SK-N-SH treated with all-trans-retinoic acid at 6 μM for 48 hours (cell line): ENCODE measurements at regions not wholly inside any gene's neighbourhood (a gene's known extent, or its start where the extent isn't known, plus 50 kb on each side); places are given as distances from the start of the nearest gene placed in this dataset.
"Not testable (repeated sequence)": the region's sequence is repeated elsewhere in the genome, so short reads cannot be mapped to it uniquely, and the experiment has no call there.

Source experiments
- ATAC-seq: fragments of 200-7000 bp; cut with Tn5 transposase; 3 replicates; pipeline ENCODE4 v1.9.1; 2020; ENCODE audit warnings: mild to moderate bottlenecking, moderate library complexity
- ARNTL ChIP-seq: fragments of 450-650 bp; formaldehyde crosslinking; IDR thresholded peaks from 2 replicates; pipeline ENCODE4 v1.5.0; 2020; ENCODE audit warnings: low read depth, mild to moderate bottlenecking, moderate library complexity, borderline replicate concordance
- CSDC2 ChIP-seq: fragments of 250-450 bp; sonication (Bioruptor Pico); IDR thresholded peaks from 2 replicates; pipeline ENCODE4 v1.5.0; 2020; ENCODE audit warnings: mild to moderate bottlenecking, moderate library complexity
- ESRRG ChIP-seq: fragments of 250-450 bp; sonication (Bioruptor Pico); IDR thresholded peaks from 2 replicates; pipeline ENCODE4 v1.6.1; 2021; ENCODE audit warnings: mild to moderate bottlenecking
- ISL1 ChIP-seq: fragments of 250-450 bp; sonication (Bioruptor Pico); IDR thresholded peaks from 2 replicates; pipeline ENCODE4 v2.1.2; 2022; ENCODE audit warnings: mild to moderate bottlenecking, moderate library complexity
- PPARA ChIP-seq: fragments of 250-450 bp; sonication (Bioruptor Pico); IDR thresholded peaks from 2 replicates; pipeline ENCODE4 v1.5.0; 2020; ENCODE audit warnings: mild to moderate bottlenecking, borderline replicate concordance
- RARB ChIP-seq: fragments of 250-450 bp; sonication (Bioruptor Pico); IDR thresholded peaks from 2 replicates; pipeline ENCODE4 v1.8.0; 2021; ENCODE audit warnings: mild to moderate bottlenecking, moderate library complexity
- SNAI2 ChIP-seq: fragments of 250-450 bp; sonication (Bioruptor Pico); IDR thresholded peaks from 2 replicates; pipeline ENCODE4 v1.5.0; 2020; ENCODE audit warnings: mild to moderate bottlenecking, moderate library complexity
- TCF4 ChIP-seq: fragments of 250-450 bp; sonication (Bioruptor Pico); IDR thresholded peaks from 2 replicates; pipeline ENCODE4 v1.8.0; 2021; ENCODE audit warnings: mild to moderate bottlenecking, moderate library complexity, borderline replicate concordance
- TOX ChIP-seq: fragments of 250-450 bp; sonication (Bioruptor Pico); IDR thresholded peaks from 2 replicates; pipeline ENCODE4 v1.8.0; 2021; ENCODE audit warnings: mild to moderate bottlenecking, moderate library complexity, borderline replicate concordance
- ZFP3 ChIP-seq: fragments of 250-450 bp; sonication (Bioruptor Pico); IDR thresholded peaks from 2 replicates; pipeline ENCODE4 v1.5.0; 2020; ENCODE audit warnings: mild to moderate bottlenecking, moderate library complexity
- ZFP30 ChIP-seq: fragments of 450-650 bp; formaldehyde crosslinking; IDR thresholded peaks from 2 replicates; pipeline ENCODE4 v1.5.0; 2022; ENCODE audit warnings: mild to moderate bottlenecking, moderate library complexity
- ZNF565 ChIP-seq: fragments of 450-650 bp; formaldehyde crosslinking; conservative IDR thresholded peaks from 2 replicates; pipeline ENCODE4 v1.5.0; 2020; ENCODE audit warnings: low read depth, mild to moderate bottlenecking, moderate library complexity
- ZNF70 ChIP-seq: fragments of 450-650 bp; formaldehyde crosslinking; IDR thresholded peaks from 2 replicates; pipeline ENCODE4 v1.5.0; 2020; ENCODE audit warnings: mild to moderate bottlenecking, moderate library complexity
- ZNF8 ChIP-seq: fragments of 450-650 bp; formaldehyde crosslinking; IDR thresholded peaks from 2 replicates; pipeline ENCODE4 v1.5.0; 2020; ENCODE audit warnings: mild to moderate bottlenecking, moderate library complexity
- TF ChIP-seq, protein P1 (sequence below): fragments of 250-450 bp; sonication (Bioruptor Pico); IDR thresholded peaks from 2 replicates; pipeline ENCODE4 v1.5.1; 2020; ENCODE audit warnings: low read depth, mild to moderate bottlenecking, moderate library complexity
- TF ChIP-seq, protein P2 (sequence below): fragments of 250-450 bp; sonication (Bioruptor Pico); IDR thresholded peaks from 2 replicates; pipeline ENCODE4 v1.5.1; 2021; ENCODE audit warnings: mild to moderate bottlenecking, moderate library complexity
- TF ChIP-seq, protein P3 (sequence below): fragments of 250-450 bp; sonication (Bioruptor Pico); IDR thresholded peaks from 2 replicates; pipeline ENCODE4 v1.8.0; 2021; ENCODE audit warnings: low read depth, mild to moderate bottlenecking, moderate library complexity, borderline replicate concordance
- TF ChIP-seq, protein P4 (sequence below): fragments of 250-450 bp; sonication (Bioruptor Pico); IDR thresholded peaks from 2 replicates; pipeline ENCODE4 v1.8.0; 2020; ENCODE audit warnings: mild to moderate bottlenecking, moderate library complexity, borderline replicate concordance
- TF ChIP-seq, protein P5 (sequence below): fragments of 250-450 bp; sonication (Bioruptor Pico); IDR thresholded peaks from 2 replicates; pipeline ENCODE4 v1.5.0; 2020; ENCODE audit warnings: mild to moderate bottlenecking, moderate library complexity

DNA sequence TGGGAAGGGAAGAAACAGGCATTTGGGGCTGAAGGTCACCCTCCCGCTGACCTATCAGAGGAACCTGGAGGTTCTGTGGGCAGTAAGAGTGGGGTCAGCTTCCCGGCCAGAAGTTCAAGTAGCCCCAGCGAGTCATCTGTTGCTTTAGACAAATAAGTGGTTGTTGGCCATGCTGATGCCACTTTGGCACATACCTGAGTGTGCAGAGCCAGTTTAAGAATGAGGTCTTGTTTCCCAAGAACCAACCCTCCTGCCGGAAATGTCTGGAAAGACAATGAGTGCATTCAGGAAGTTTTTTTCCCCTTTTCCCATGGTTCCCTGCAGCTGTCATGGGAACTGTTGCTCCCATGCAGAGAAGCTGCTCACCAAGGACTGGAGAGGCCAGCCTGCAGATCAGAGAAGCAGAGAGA, 166.7 kb downstream of the ZNF621 start:
- TF ChIP-seq ZNF565 (CRISPR knock-in tag) (no peak), ISL1 (CRISPR knock-in tag) (no peak), ZFP30 (CRISPR knock-in tag) (no peak), SNAI2 (CRISPR knock-in tag) (no peak)
- TF ChIP-seq, protein P1, sequence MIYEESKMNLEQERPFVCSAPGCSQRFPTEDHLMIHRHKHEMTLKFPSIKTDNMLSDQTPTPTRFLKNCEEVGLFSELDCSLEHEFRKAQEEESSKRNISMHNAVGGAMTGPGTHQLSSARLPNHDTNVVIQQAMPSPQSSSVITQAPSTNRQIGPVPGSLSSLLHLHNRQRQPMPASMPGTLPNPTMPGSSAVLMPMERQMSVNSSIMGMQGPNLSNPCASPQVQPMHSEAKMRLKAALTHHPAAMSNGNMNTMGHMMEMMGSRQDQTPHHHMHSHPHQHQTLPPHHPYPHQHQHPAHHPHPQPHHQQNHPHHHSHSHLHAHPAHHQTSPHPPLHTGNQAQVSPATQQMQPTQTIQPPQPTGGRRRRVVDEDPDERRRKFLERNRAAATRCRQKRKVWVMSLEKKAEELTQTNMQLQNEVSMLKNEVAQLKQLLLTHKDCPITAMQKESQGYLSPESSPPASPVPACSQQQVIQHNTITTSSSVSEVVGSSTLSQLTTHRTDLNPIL (CRISPR knock-in tag): no peak
- ATAC-seq: no peak

DNA sequence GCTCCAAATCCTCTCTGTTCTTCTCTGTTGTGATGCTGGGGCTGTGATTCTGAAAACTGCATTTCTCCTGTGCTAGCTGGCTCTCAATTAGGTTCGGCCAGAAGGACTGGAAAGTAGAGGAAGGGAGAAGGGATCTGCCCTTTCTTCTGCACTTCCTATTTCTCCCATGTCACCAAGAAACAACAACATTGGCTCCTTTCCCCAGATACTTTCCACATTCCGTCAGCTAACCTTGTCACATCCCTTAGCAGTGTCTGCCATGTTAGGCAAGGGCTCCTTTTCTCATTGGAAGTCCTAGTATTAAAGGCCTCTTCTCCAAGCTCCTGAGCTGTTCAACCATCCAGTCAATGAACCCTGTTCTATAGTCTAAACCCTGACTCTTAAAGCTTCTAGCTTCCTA, 171.1 kb downstream of the ZNF621 start:
- ATAC-seq: no peak
- TF ChIP-seq PPARA (CRISPR knock-in tag) (no peak), ZFP3 (no peak), CSDC2 (no peak)

DNA sequence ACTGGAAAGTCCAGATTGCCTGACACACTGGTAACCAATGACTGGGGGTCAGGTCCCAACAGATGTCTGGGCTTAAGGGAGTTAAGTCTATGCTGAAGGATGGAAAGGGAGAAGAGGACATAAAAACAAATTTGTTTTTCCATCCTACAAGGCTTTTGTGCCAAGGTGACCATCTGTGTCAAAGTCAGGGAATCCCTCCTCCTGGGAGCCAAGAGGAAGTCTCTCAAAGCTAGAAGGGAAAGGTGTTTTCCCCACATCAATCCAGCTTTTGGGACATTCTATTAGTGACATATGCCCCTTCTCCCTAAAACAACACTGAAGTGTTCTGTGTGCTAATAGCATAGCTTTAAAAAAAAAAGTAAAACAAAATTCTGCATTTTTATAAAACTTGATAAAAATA, 173.9 kb downstream of the ZNF621 start:
- not testable (repeated sequence) for ATAC-seq

DNA sequence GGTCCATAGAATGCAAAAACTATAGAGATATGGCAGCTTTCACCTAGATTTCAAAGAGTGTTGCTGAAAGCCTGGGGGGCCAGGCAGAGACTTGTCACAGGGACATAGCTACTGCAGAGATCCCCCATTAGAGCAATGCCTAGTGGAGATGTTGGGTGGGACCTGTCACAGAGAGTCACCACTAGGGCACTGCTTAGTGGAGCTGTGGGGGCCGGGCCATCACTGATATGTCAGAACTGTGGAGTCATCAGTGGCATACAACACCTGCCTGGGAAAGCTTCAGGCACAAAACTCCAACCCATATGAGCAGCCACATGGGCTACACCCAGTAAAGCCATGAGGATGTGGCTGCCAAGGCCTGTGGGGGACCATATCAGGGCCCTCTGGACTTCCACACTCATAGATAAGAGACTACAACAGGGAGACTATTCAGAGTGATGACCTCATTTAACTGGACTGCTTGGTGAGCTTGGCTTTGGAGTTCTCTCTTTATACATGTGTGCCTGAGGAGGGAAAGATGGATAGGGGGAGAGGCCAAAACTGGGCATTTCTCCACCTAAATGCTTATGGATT, 176.3 kb downstream of the ZNF621 start:
- TF ChIP-seq SNAI2 (CRISPR knock-in tag) (no peak), CSDC2 (no peak), TOX (CRISPR knock-in tag) (no peak), RARB (CRISPR knock-in tag) (no peak), ZFP30 (CRISPR knock-in tag) (no peak), TCF4 (no peak), ESRRG (no peak), PPARA (CRISPR knock-in tag) (no peak), ARNTL (no peak), ZNF8 (CRISPR knock-in tag) (no peak), ZNF70 (CRISPR knock-in tag) (no peak), ISL1 (CRISPR knock-in tag) (no peak)
- TF ChIP-seq, protein P2, sequence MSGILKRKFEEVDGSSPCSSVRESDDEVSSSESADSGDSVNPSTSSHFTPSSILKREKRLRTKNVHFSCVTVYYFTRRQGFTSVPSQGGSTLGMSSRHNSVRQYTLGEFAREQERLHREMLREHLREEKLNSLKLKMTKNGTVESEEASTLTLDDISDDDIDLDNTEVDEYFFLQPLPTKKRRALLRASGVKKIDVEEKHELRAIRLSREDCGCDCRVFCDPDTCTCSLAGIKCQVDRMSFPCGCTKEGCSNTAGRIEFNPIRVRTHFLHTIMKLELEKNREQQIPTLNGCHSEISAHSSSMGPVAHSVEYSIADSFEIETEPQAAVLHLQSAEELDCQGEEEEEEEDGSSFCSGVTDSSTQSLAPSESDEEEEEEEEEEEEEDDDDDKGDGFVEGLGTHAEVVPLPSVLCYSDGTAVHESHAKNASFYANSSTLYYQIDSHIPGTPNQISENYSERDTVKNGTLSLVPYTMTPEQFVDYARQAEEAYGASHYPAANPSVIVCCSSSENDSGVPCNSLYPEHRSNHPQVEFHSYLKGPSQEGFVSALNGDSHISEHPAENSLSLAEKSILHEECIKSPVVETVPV: no peak
- TF ChIP-seq, protein P3, sequence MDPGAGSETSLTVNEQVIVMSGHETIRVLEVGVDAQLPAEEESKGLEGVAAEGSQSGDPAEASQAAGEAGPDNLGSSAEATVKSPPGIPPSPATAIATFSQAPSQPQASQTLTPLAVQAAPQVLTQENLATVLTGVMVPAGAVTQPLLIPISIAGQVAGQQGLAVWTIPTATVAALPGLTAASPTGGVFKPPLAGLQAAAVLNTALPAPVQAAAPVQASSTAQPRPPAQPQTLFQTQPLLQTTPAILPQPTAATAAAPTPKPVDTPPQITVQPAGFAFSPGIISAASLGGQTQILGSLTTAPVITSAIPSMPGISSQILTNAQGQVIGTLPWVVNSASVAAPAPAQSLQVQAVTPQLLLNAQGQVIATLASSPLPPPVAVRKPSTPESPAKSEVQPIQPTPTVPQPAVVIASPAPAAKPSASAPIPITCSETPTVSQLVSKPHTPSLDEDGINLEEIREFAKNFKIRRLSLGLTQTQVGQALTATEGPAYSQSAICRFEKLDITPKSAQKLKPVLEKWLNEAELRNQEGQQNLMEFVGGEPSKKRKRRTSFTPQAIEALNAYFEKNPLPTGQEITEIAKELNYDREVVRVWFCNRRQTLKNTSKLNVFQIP (CRISPR knock-in tag): no peak
- TF ChIP-seq, protein P4, sequence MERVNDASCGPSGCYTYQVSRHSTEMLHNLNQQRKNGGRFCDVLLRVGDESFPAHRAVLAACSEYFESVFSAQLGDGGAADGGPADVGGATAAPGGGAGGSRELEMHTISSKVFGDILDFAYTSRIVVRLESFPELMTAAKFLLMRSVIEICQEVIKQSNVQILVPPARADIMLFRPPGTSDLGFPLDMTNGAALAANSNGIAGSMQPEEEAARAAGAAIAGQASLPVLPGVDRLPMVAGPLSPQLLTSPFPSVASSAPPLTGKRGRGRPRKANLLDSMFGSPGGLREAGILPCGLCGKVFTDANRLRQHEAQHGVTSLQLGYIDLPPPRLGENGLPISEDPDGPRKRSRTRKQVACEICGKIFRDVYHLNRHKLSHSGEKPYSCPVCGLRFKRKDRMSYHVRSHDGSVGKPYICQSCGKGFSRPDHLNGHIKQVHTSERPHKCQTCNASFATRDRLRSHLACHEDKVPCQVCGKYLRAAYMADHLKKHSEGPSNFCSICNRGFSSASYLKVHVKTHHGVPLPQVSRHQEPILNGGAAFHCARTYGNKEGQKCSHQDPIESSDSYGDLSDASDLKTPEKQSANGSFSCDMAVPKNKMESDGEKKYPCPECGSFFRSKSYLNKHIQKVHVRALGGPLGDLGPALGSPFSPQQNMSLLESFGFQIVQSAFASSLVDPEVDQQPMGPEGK (CRISPR knock-in tag): no peak
- TF ChIP-seq, protein P5, sequence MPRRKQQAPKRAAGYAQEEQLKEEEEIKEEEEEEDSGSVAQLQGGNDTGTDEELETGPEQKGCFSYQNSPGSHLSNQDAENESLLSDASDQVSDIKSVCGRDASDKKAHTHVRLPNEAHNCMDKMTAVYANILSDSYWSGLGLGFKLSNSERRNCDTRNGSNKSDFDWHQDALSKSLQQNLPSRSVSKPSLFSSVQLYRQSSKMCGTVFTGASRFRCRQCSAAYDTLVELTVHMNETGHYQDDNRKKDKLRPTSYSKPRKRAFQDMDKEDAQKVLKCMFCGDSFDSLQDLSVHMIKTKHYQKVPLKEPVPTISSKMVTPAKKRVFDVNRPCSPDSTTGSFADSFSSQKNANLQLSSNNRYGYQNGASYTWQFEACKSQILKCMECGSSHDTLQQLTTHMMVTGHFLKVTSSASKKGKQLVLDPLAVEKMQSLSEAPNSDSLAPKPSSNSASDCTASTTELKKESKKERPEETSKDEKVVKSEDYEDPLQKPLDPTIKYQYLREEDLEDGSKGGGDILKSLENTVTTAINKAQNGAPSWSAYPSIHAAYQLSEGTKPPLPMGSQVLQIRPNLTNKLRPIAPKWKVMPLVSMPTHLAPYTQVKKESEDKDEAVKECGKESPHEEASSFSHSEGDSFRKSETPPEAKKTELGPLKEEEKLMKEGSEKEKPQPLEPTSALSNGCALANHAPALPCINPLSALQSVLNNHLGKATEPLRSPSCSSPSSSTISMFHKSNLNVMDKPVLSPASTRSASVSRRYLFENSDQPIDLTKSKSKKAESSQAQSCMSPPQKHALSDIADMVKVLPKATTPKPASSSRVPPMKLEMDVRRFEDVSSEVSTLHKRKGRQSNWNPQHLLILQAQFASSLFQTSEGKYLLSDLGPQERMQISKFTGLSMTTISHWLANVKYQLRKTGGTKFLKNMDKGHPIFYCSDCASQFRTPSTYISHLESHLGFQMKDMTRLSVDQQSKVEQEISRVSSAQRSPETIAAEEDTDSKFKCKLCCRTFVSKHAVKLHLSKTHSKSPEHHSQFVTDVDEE (CRISPR knock-in tag): no peak
- no peak for ATAC-seq
